Suppressor macrophage (primary cell): ENCODE measurements at regions not wholly inside any gene's neighbourhood (a gene's known extent, or its start where the extent isn't known, plus 50 kb on each side); places are given as distances from the start of the nearest gene placed in this dataset.
A peak's percentile ranks its signal among the peaks of the same experiment; 100 is the strongest.
"Not testable (repeated sequence)": the region's sequence is repeated elsewhere in the genome, so short reads cannot be mapped to it uniquely, and the experiment has no call there.

Experiments used
- DNase-seq, 4 experiments: peaks; one replicate each; pipeline ENCODE4 v3.0.0-alpha.2; 2020 to 2022

DNA sequence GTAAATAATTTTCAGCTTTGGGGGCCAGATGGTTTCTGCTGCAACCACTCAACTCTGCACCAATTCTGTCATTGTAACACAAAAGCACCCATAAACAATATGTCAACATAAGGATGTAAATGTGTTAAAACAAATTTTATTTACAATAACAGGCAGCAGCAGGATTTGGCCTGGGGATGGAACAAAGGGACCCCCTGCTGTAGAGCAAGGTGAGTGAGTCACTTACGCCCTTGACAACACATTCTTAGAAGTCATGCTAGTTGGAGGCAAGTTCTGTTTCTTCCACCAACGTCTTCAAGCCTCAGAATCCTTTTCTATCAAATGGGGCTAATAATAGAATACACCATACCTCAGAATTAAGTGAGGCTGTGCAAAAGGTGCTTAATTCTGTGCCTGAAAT, 610.2 kb upstream of the SYT4 start:
- DNase-seq: no peak

GRCh38 chr18:43888598-43888997, 611.3 kb upstream of the SYT4 start:
- no peak for DNase-seq

DNA sequence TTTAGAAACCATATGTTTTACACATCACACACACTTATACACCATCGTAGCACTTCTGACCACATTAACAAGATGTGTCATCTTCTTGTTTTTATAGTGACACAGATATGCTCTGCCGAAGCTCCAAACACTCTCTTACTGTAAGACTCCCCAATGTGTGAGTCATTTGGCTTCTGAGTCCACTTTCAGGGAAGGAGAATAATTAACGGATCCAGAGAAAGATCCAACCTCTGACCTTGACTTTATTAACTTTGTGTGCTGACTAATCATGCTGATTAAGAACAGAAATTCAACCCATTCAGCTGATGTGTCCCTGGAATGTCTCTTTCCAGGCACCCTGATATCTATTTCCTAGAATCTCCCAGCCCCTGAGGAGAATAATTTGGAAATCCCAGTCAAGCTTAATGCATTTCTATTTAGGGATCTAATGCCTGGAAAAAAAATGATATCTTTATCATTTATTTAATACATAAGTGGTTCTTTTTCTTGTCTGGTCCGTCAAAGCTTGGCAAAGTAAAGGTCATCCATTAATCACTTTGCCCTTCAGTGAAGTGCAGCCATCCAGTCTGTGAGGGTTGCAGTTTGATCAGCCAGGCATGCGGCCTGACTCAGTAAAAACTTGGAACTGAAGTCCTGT, 615.8 kb upstream of the SYT4 start:
- no peak for DNase-seq

GRCh38 chr18:43904209-43904837, 627.0 kb upstream of the SYT4 start:
- no peak for DNase-seq

DNA sequence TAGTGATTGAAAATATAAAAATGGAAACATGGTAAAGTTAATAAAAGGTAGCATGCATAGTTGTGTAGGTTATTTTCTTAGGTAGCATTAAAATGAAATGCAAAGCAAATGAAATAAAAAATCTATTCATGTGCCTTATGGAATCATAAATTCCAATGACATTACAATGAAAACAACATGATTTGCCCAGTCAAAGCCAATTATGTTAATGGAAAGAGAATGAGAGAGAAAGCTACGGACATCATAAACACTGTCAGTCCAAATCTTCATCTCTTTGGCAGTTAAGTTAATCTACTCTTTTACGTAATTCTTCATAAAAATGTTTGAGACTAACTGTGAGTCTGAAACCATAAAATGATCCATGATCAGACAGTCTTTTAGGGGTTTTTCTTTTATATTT, 636.7 kb upstream of the SYT4 start:
- no peak for DNase-seq

- DNase-seq: no peak
These were observed 639.7 kb upstream of the SYT4 start for GRCh38 chr18:43916984-43917383.

GRCh38 chr18:43917520-43917919, 640.2 kb upstream of the SYT4 start:
- DNase-seq: peak in 3 of 4 experiments; percentile 1 to 10 (median 3)

DNA sequence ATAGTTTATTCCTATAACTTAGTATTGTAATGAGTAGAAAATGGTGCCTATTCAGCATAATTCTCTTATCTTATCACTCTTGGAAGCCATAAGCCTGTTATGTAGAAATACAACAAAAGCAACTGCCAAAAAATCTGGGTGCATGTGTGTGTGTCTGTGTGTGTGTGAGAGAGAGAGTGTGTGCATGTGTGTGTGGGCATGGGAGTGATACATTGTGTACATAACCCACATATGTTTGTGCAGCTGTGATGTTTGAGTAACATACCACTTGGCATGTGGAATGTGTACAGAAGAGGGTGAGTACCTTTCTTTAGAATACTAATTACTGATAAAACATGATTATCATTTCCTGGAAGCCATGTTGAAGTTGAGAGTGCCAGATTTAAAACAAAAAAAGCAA, 642.3 kb upstream of the SYT4 start:
- DNase-seq: no peak

GRCh38 chr18:43931439-43931838, 654.1 kb upstream of the SYT4 start:
- no peak for DNase-seq

GRCh38 chr18:43932140-43932539, 654.9 kb upstream of the SYT4 start:
- no peak for DNase-seq

- no peak for DNase-seq
These were observed 655.9 kb upstream of the SYT4 start for GRCh38 chr18:43933177-43933576.

GRCh38 chr18:43934322-43934721, 657.0 kb upstream of the SYT4 start:
- DNase-seq: no peak

GRCh38 chr18:43934781-43935471, 657.6 kb upstream of the SYT4 start:
- DNase-seq: no peak

DNA sequence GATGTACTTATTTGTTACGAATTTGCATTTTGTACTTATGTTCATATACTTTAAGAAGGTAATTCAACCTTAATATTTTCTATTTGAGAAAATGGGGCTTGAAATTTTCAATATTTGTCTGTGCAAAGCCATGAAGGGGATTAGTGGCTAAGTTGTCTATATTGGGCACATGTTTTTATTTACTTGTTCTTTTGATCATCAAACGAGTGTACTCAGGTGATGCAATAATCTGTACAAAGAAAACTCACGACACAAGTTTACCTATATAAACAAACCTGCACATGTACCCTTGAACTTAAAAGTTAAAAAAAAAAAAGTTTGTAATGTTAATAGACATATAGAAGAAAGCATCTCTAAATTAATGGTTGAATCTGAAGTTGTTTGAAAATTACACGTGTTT, 658.9 kb upstream of the SYT4 start:
- no peak for DNase-seq

- DNase-seq: no peak
These were observed 672.0 kb upstream of the SYT4 start for GRCh38 chr18:43949291-43949690.

DNA sequence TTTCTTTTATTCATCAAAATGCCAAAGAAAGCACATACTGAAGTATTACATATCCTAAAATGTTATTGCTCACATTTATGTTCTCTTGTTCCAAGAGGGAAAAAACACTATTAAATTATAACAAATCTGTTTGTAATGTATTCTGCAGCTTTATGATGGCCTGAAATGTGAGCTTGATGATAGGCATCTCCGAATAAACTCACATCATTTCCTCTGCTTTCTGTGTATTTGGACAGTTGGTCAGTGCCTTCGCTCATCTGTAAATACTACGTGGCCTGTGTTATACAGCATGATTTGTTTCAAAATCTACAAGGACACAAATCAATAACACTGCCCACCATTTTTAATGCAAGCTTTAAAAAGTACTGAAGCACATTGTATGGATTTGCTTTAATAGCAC, 672.8 kb upstream of the SYT4 start:
- DNase-seq: no peak

- DNase-seq: no peak
These were observed 675.1 kb upstream of the SYT4 start for GRCh38 chr18:43952398-43952797.

- peak in 3 of 4 experiments; percentile 5 to 51 (median 45) for DNase-seq
These were observed 684.4 kb upstream of the SYT4 start for GRCh38 chr18:43961722-43962121.

DNA sequence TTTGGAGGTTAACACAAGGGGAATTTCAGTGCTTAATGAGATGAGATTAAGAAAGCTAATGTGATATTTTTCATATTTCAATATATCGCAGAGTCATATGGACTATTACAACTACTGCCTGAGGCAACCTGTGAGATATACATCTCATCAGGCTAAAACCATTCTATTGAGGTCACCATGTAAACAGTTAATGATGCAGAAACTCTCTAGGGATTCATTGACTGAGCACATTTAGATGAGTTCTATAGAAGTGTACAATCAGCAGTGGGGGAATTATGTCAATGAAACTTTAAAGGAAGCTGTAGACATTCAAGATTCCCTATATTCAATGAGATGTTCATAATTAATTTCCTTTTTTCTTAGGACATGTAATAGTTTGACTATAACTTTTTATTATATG, 687.4 kb upstream of the SYT4 start:
- no peak for DNase-seq

GRCh38 chr18:43965691-43966090, 688.4 kb upstream of the SYT4 start:
- no peak for DNase-seq

DNA sequence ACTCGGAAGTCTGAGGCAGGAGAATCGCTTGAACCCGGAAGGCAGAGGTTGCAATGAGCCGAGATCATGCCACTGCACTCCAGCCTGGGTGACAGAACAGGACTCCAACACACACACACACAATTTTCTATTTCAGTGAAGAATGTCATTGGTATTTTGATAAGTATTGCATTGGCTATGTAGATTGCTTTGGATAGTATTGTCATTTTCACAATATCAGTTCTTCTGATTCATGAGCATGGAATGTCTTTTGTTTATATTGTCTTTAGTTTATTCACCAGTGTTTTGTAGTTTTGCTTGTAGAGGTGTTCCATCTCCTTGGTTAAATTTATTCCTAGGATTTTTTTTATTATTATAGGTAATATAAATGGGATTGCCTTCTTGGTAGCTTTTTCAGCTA, 693.4 kb upstream of the SYT4 start:
- DNase-seq: no peak

- DNase-seq: no peak
These were observed 700.9 kb upstream of the SYT4 start for GRCh38 chr18:43978174-43978573.

DNA sequence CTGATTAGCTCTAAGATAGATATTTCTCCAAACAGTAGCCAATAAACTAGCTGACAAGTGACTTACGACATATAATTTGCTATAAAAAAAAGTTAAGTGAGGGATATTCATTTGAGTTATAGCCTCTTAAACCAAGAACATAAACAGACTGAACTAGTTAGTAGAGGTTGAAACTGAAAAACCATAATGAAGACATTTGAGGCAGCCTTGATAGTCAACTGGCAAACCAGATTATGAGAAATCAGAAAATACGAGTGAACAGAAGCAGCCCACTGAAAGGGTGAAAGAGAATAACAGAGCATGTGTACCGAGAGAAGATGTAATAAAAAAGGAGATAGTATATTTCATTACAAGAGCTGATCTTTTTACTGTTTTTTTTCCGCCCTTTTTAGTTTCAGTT, 698.1 kb upstream of the SETBP1 start:
- no peak for DNase-seq

- not testable (repeated sequence) for DNase-seq
These were observed 693.6 kb upstream of the SETBP1 start for GRCh38 chr18:43987061-43987460.
